ENCODE measurements at regions not wholly inside any gene's neighbourhood (a gene's known extent, or its start where the extent isn't known, plus 50 kb on each side); places are given as distances from the start of the nearest gene placed in this dataset.

GRCh38 chr3:5274091-5274490 lies 86.6 kb downstream of the EDEM1 start:
- no peak overlapping the region for H3K9ac ChIP-seq (ENCODE audit: low read length)
- no peaks in the 10 kb centered on the region for H3K79me2 ChIP-seq (ENCODE audit: insufficient read depth, low read length)
- Mint-ChIP-seq H3K27ac (ENCODE audit: unreplicated experiment) (peak overlapping the region; percentile 43), H3K27me3 (ENCODE audit: low read depth, unreplicated experiment) (no peaks in the 10 kb centered on the region), H3K36me3 (ENCODE audit: low read depth, unreplicated experiment) (no peaks in the 10 kb centered on the region), H3K9me3 (ENCODE audit: unreplicated experiment) (peaks cover 2% of the 10 kb centered on the region), H3K4me3 (ENCODE audit: unreplicated experiment) (no peak overlapping the region), H3K4me1 (ENCODE audit: low read depth, unreplicated experiment) (peaks cover 11% of the 10 kb centered on the region)
- H3K4me1 ChIP-seq (ENCODE audit: insufficient read depth, low read length): peaks cover 12% of the 10 kb centered on the region
- H4K20me1 ChIP-seq (ENCODE audit: insufficient read depth, low read length): no peaks in the 10 kb centered on the region
- H3K27me3 ChIP-seq (ENCODE audit: insufficient read depth, low read length): no peaks in the 10 kb centered on the region
- no peak overlapping the region for H3K27ac ChIP-seq (ENCODE audit: low read depth, low read length)
- no peaks in the 10 kb centered on the region for H3K36me3 ChIP-seq (ENCODE audit: insufficient read depth, low read length)
- H3K4me2 ChIP-seq (ENCODE audit: low read length): no peak overlapping the region
- no peak for TF ChIP-seq EZH2 (IDR thresholded peaks at IDR 0.05; ENCODE audit: insufficient read depth, low read length)
- TF ChIP-seq, protein P1, sequence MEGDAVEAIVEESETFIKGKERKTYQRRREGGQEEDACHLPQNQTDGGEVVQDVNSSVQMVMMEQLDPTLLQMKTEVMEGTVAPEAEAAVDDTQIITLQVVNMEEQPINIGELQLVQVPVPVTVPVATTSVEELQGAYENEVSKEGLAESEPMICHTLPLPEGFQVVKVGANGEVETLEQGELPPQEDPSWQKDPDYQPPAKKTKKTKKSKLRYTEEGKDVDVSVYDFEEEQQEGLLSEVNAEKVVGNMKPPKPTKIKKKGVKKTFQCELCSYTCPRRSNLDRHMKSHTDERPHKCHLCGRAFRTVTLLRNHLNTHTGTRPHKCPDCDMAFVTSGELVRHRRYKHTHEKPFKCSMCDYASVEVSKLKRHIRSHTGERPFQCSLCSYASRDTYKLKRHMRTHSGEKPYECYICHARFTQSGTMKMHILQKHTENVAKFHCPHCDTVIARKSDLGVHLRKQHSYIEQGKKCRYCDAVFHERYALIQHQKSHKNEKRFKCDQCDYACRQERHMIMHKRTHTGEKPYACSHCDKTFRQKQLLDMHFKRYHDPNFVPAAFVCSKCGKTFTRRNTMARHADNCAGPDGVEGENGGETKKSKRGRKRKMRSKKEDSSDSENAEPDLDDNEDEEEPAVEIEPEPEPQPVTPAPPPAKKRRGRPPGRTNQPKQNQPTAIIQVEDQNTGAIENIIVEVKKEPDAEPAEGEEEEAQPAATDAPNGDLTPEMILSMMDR (IDR thresholded peaks at IDR 0.05; ENCODE audit: insufficient read depth, low read depth, low read length): no peak
- no peaks in the 10 kb centered on the region for H3K9me3 ChIP-seq (ENCODE audit: insufficient read depth, low read depth, low read length)
- DNase-seq (ENCODE audit: low read depth): peak; percentile 27
- H3K4me3 ChIP-seq (ENCODE audit: insufficient read depth, low read depth, low read length): no peak overlapping the region
- no peak overlapping the region for H2AFZ ChIP-seq (ENCODE audit: low read depth, low read length)
- FAIRE-seq: no peak

DNA sequence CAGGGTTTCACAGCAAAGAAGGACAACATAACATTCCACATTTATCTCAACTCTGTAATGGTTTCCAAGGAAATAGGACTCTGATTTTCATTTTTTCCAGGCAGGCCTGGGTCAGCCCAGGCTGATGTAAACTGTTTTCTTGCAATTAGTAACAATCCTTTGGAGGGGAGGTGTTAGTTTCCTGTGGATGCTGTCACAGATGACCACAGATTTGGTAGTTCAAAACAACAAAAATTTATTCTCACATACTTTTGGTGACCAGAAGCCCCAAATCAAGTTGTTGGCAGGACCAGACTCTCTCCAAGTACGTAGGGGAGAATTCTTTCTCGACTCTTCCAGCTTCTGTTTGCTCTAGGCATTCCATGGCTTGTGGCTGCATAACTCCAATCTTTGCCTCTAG lies 88.0 kb downstream of the EDEM1 start:
- H3K27me3 Mint-ChIP-seq (ENCODE audit: low read depth, unreplicated experiment): no peaks in the 10 kb centered on the region
- peak; percentile 69 for FAIRE-seq

GRCh38 chr3:5276934-5277333 lies 89.4 kb downstream of the EDEM1 start:
- Histone ChIP-seq H3K4me2 (ENCODE audit: low read length) (no peak overlapping the region), H3K4me3 (ENCODE audit: insufficient read depth, low read depth, low read length) (no peak overlapping the region), H3K9ac (ENCODE audit: low read length) (no peak overlapping the region), H3K27ac (ENCODE audit: low read depth, low read length) (no peak overlapping the region), H3K4me1 (ENCODE audit: insufficient read depth, low read length) (peaks cover 13% of the 10 kb centered on the region), H3K9me3 (ENCODE audit: insufficient read depth, low read depth, low read length) (peaks cover 2% of the 10 kb centered on the region), H4K20me1 (ENCODE audit: insufficient read depth, low read length) (no peaks in the 10 kb centered on the region), H3K27me3 (ENCODE audit: insufficient read depth, low read length) (no peaks in the 10 kb centered on the region), H2AFZ (ENCODE audit: low read depth, low read length) (no peak overlapping the region), H3K79me2 (ENCODE audit: insufficient read depth, low read length) (no peaks in the 10 kb centered on the region), H3K36me3 (ENCODE audit: insufficient read depth, low read length) (no peaks in the 10 kb centered on the region)
- TF ChIP-seq, protein P1 (IDR thresholded peaks at IDR 0.05; ENCODE audit: insufficient read depth, low read depth, low read length): no peak
- TF ChIP-seq EZH2 (IDR thresholded peaks at IDR 0.05; ENCODE audit: insufficient read depth, low read length): no peak
- FAIRE-seq: no peak
- Mint-ChIP-seq H3K27ac (ENCODE audit: unreplicated experiment) (no peak overlapping the region), H3K9me3 (ENCODE audit: unreplicated experiment) (peaks cover 5% of the 10 kb centered on the region), H3K27me3 (ENCODE audit: low read depth, unreplicated experiment) (no peaks in the 10 kb centered on the region), H3K4me3 (ENCODE audit: unreplicated experiment) (no peak overlapping the region), H3K36me3 (ENCODE audit: low read depth, unreplicated experiment) (no peaks in the 10 kb centered on the region), H3K4me1 (ENCODE audit: low read depth, unreplicated experiment) (peaks cover 11% of the 10 kb centered on the region)
- DNase-seq (ENCODE audit: low read depth): no peak

More for the DNA sequence above, 88.0 kb downstream of the EDEM1 start:
- Histone ChIP-seq H3K36me3 (ENCODE audit: insufficient read depth, low read length) (no peaks in the 10 kb centered on the region), H3K9me3 (ENCODE audit: insufficient read depth, low read depth, low read length) (no peaks in the 10 kb centered on the region), H3K79me2 (ENCODE audit: insufficient read depth, low read length) (no peaks in the 10 kb centered on the region), H3K4me1 (ENCODE audit: insufficient read depth, low read length) (peaks cover 13% of the 10 kb centered on the region), H2AFZ (ENCODE audit: low read depth, low read length) (no peak overlapping the region), H3K4me2 (ENCODE audit: low read length) (peak overlapping the region; percentile 23), H4K20me1 (ENCODE audit: insufficient read depth, low read length) (no peaks in the 10 kb centered on the region), H3K4me3 (ENCODE audit: insufficient read depth, low read depth, low read length) (no peak overlapping the region), H3K9ac (ENCODE audit: low read length) (peak overlapping the region; percentile 59), H3K27me3 (ENCODE audit: insufficient read depth, low read length) (no peaks in the 10 kb centered on the region), H3K27ac (ENCODE audit: low read depth, low read length) (peak overlapping the region; percentile 88)
- Mint-ChIP-seq H3K4me3 (ENCODE audit: unreplicated experiment) (no peak overlapping the region), H3K9me3 (ENCODE audit: unreplicated experiment) (peaks cover 5% of the 10 kb centered on the region), H3K4me1 (ENCODE audit: low read depth, unreplicated experiment) (peaks cover 11% of the 10 kb centered on the region), H3K27ac (ENCODE audit: unreplicated experiment) (peak overlapping the region; percentile 87), H3K36me3 (ENCODE audit: low read depth, unreplicated experiment) (no peaks in the 10 kb centered on the region)
- DNase-seq (ENCODE audit: low read depth): peak; percentile 95
- no peak for TF ChIP-seq EZH2 (IDR thresholded peaks at IDR 0.05; ENCODE audit: insufficient read depth, low read length)
- TF ChIP-seq, protein P1 (IDR thresholded peaks at IDR 0.05; ENCODE audit: insufficient read depth, low read depth, low read length): no peak
